Fibroblast of gingiva (primary cell): ENCODE measurements at regions not wholly inside any gene's neighbourhood (a gene's known extent, or its start where the extent isn't known, plus 50 kb on each side); places are given as distances from the start of the nearest gene placed in this dataset.

Experiments
- DNase-seq: peaks from one replicate; pipeline ENCODE4 v3.0.0-alpha.2; 2011; ENCODE audit warnings: low read depth

- no peak for DNase-seq
These were observed 70.4 kb downstream of the RCN1 start for GRCh38 chr11:32161293-32161692.

- no peak for DNase-seq
These were observed 71.5 kb downstream of the RCN1 start for GRCh38 chr11:32162351-32162750.

GRCh38 chr11:32162906-32163305, 72.0 kb downstream of the RCN1 start:
- DNase-seq = no peak

DNA sequence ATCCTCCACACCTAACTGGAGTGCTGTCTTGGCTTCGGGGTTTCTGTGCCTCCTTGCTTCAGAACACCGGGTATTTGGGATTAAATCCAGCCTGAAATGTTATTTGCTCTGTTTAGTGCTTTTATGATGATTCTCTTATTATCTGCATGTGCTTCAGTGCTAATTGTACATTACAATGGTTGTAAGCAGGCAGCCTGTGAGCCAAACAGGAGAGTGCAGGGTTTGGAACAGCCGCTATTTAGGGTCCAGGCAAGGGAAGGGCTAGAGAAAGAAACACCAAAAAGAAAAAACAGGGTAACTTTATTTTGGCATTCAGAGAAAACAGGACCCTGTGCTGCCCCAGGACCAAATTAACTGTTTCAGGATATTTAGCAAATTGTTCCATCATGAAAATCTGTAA, 72.7 kb downstream of the RCN1 start:
- DNase-seq = no peak

- DNase-seq = no peak
These were observed 74.0 kb downstream of the RCN1 start for GRCh38 chr11:32164836-32165235.

GRCh38 chr11:32168924-32169323, 78.0 kb downstream of the RCN1 start:
- no peak for DNase-seq

GRCh38 chr11:32171445-32171844, 80.6 kb downstream of the RCN1 start:
- DNase-seq = no peak

DNA sequence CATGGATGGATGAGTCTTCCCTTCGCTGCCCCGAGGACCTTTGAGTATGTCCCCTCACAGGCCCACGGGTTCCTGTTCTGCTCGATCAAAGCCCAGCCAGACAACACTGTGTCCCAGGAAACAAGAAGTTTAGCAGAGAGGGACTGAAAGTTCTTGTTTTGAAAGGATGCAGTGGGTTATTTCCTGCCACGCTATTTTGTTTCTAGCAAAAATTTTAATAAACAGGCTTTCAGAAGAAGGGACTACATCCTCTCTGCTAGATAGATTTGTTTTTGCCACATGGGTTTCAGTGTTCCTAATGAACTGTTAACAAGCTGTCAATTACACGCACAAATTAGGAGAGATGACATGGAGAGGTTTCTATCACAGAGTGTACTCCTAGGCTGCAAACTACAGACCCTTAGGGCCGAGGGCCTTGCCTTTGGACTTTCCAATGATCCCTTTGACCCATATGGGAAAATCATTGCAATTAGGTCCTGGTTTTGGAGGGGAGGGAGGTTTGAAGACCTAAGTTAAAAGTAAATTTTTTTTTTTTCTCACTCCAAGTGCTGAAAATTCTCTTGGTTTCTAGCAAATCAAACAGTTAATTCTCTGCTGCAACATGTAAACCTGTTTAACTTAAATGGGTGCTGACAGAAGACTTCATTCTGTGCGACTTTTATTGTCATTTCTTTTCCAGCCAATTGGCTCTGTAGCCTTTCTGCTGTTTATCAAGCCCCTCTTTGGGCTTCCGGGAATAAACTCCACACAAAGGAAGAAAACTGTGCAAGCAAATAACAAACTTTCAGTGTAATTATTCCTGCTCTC, 81.4 kb downstream of the RCN1 start:
- DNase-seq = no peak

DNA sequence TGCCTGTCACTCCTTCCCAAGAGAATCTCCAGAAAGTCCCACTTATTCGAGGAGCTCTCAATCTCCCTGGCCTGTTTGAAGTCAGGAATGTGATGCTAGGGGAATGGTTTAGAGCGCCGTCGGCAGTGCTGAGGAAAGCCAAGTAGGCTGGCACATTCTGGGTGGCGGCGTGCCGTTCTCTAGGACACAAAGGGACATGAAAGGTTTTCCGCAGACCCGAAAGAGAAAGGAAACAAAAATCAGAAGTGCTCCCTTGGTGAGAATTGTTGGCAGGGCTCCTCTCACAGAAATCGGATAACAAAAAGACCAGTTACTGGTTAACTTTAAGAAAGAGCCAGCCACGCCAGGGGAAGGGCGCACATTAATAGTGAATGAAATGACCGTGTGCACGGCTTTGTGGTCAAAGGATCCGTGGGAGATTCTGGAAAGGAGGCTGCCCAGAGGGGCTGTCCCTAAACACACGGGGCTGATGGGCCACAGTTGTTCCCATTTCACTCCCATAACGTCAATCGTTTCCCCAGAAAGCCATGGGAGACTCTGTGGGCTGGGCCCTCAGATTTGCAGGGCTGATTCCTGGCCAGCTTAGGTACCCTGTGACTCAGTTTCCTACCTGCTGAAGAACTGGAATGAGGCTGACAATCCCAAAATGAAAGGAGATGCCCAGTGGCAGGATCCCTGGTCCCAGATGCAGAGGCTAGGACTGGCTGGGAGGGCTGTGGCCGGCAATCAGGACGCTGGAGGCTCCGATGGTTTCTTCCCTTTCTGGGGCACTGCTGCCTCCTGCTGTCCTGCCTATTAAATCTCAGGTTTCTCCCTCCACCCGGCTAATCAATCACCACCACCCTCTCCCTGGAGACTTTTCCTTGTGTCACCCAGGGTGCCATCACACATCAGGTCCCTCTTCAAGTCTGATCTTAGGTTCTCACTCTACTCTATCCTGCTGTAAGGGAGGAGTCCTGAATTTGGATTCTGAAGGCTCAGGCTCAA, 82.3 kb downstream of the RCN1 start:
- DNase-seq = peak; percentile 60

DNA sequence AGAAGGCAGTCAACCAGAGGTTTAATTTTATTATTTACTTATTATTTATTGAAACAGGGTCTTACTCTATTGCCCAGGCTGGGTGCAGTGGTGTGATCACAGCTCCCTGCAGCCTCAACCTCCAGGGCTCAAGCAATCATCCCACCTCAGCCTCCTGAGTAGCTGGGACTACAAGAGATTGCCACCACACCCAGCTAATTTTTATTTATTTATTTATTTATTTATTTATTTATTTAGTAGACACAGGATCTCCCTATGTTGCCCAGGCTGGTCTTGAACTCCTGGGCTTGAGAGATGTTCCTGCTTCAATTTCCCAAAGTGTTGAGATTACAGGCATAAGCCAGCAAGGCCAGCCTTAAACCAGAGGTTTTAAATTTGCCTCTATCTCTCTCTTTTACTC, 83.1 kb downstream of the RCN1 start:
- DNase-seq = no peak

DNA sequence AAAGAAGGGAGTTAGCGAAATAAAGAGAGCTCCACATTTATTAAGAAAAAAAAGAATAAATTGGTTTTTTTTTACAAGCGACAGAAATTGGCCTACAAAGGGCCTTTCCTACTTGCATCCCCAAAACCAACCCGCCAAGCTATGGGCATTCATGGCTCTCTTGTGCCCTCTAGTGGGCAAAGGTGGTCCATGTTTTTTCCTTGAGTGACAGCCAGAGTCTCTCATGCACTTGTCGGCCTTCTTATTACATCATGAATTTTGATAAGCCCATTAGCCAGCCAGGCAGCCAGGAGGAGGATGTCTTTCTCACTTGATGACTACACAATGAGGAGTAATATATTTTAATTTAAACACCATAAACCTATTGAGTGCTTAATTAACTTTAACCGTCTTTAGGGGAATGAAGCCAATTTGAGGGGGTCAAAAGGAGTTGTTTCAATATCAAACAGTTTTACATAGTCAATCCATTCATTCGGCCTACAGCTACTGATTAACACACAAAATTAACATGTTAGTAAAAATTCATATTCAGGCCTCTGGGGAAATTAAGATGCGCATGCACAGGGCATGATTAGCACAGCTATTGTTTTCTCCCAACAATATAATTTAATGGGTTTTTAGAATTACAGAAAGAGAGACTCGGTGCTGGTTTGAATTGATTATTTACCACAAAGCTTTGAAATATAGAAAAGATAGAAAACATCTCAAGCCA, 85.5 kb downstream of the RCN1 start:
- DNase-seq = peak; percentile 64

GRCh38 chr11:32178692-32179091, 87.8 kb downstream of the RCN1 start:
- DNase-seq = no peak

GRCh38 chr11:32183512-32183911, 92.6 kb downstream of the RCN1 start:
- DNase-seq = no peak

DNA sequence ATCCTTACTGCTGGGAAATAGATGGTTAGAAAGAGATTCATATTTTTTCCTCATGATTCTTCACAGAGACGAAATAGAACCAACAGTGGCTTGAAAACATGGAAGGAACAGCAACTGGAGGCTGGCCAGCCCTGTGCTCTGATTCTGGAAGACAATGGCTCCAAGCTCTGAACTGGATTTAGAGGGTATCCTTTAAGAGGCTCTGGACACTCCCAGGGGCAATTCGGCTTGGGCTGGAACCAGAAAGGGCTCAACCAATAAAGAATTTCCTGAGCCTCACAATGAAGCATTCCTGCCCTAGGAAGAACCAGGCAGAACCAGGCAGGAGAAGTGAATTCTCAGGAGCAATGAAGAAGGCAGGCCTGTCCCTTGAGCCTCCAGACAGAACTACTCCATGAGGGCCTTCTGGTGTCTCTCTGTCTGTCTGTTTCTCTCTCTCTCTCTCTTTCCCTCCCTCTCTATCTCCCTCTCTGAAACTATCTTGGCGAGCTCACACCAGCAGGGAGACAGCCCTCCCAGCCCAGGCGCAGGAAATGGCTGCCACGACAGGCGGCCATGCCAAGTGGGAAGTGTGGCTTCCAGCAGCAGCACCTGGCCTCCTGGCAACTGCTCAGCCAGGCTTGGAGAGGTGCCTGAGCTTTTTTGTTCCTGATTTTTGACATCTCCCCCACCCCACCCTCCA, 93.3 kb downstream of the RCN1 start:
- DNase-seq = no peak

DNA sequence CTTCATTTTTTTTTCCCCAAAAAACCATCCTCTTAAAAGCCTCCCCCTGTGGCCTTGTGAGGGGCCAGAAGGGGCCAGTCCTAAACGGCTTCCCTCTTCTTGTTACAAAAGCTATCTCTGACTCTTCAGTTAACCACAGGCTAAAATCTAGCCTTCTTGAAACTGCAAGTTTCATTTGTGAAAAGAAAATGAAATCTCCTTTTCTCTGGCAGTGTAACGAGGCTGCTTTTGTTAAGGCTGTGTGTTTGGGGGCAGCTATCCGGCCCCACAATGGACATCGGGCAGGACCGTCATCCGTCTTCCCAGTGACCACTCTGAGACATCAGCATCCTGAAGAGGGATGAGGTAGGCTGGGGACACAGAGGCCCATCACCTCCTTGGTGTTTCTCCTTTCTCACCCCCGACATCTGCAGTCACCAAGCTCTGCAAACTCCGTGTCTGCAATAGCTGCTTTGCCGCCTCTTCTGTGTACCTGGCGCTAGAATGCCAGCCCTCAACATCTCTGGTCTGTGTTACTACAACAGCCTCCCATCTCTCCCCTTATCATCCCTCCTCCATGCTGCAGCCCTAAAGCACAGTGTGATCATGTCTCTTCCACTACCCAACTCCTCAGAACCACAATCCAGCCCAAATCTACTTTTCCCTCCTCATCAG, 94.0 kb downstream of the RCN1 start:
- DNase-seq = no peak

- no peak for DNase-seq
These were observed 95.2 kb downstream of the RCN1 start for GRCh38 chr11:32186118-32186517.

- DNase-seq = no peak
These were observed 96.2 kb downstream of the RCN1 start for GRCh38 chr11:32187111-32187510.

DNA sequence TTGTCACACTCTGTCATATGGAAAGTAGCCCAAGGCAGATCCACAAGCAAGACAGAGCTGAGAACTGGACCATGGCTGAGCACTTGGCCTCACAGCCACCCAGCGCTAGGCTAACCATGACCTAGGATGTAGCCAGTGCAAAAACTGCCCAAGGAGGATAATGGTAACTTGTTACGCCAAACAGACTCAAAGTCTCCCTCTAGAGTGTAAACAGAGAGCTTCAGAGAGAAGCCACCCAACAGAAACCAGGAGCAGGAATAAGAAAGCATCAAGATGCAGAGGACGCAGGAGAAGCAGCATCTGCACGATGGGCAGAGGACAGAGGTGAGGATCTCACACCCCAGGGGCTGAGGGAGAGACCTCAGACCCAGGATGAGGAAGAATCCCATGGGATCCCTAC, 97.9 kb downstream of the RCN1 start:
- no peak for DNase-seq

DNA sequence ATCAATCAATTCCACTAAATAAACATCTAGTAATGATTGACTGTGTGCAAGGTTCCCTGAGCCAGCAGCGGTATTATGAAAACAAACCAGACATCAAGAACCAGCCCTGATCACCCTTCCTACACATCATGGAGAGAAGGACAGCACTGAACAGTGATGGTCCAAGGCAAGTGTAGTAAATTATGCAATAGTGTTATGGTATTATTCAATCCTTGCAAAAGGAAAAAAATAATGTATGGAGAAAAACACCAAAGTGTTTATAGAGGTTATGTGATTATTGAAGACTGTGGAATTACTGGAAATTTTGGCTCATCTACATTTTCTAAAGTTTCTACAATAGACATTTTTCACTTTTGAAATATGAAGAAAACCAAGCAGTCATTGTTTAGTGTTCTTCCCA, 105.3 kb downstream of the RCN1 start:
- no peak for DNase-seq

DNA sequence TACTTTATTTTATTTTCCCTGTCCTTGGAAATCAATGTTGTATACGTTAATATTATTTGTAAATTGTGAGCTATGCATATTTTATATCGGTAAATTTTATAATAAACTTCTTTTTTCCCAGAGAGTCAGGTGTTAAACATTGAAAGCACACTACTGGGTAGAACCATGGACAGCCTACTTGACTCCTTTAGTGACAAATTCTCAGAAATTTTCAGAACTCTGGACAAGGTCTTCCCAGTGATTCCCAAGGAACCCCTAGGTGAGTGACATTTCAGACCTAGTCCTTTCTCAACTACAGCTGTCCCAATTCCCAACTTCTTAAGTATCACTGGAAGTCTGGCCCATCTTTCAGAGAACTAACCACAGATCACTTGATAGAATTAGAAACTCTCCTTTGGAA, 107.2 kb downstream of the RCN1 start:
- DNase-seq = no peak

- DNase-seq = no peak
These were observed 109.4 kb downstream of the RCN1 start for GRCh38 chr11:32200136-32200847.
